ENCODE measurements at regions not wholly inside any gene's neighbourhood (a gene's known extent, or its start where the extent isn't known, plus 50 kb on each side); places are given as distances from the start of the nearest gene placed in this dataset.
A peak's percentile ranks its signal among the peaks of the same experiment; 100 is the strongest.
"Not testable (repeated sequence)": the region's sequence is repeated elsewhere in the genome, so short reads cannot be mapped to it uniquely, and the experiment has no call there.

- DNase-seq (ENCODE audit: low read depth, low spot score), result no peak
Measured at GRCh38 chr13:50596156-50596555, 247.3 kb downstream of the DLEU7 start.

- DNase-seq (ENCODE audit: low read depth, low spot score), result no peak
Measured at GRCh38 chr13:50596776-50597203, 246.7 kb downstream of the DLEU7 start.

GRCh38 chr13:50598338-50598737 is 245.2 kb downstream of the DLEU7 start:
- no peak for DNase-seq (ENCODE audit: low read depth, low spot score)

GRCh38 chr13:50599046-50599445 is 244.4 kb downstream of the DLEU7 start:
- DNase-seq (ENCODE audit: low read depth, low spot score), result no peak

GRCh38 chr13:50599927-50600326 is 243.6 kb downstream of the DLEU7 start:
- DNase-seq (ENCODE audit: low read depth, low spot score), result no peak

- DNase-seq (ENCODE audit: low read depth, low spot score), result no peak
Measured at GRCh38 chr13:50608370-50608769, 235.1 kb downstream of the DLEU7 start.

- DNase-seq (ENCODE audit: low read depth, low spot score), result no peak
Measured at GRCh38 chr13:50609011-50609410, 234.5 kb downstream of the DLEU7 start.

- no peak for DNase-seq (ENCODE audit: low read depth, low spot score)
Measured at GRCh38 chr13:50610238-50610637, 233.3 kb downstream of the DLEU7 start.

GRCh38 chr13:50611117-50611781 is 232.2 kb downstream of the DLEU7 start:
- no peak for DNase-seq (ENCODE audit: low read depth, low spot score)

- DNase-seq (ENCODE audit: low read depth, low spot score), result no peak
Measured at GRCh38 chr13:50612717-50613116, 230.8 kb downstream of the DLEU7 start.

GRCh38 chr13:50613356-50613831 is 230.1 kb downstream of the DLEU7 start:
- no peak for DNase-seq (ENCODE audit: low read depth, low spot score)

GRCh38 chr13:50615234-50615633 is 228.3 kb downstream of the DLEU7 start:
- no peak for DNase-seq (ENCODE audit: low read depth, low spot score)

- no peak for DNase-seq (ENCODE audit: low read depth, low spot score)
Measured at GRCh38 chr13:50616101-50616500, 227.4 kb downstream of the DLEU7 start.

- peak; percentile 13 for DNase-seq (ENCODE audit: low read depth, low spot score)
Measured at GRCh38 chr13:50617134-50617721, 226.3 kb downstream of the DLEU7 start.

- DNase-seq (ENCODE audit: low read depth, low spot score), result no peak
Measured at GRCh38 chr13:50618206-50618605, 225.3 kb downstream of the DLEU7 start.

- no peak for DNase-seq (ENCODE audit: low read depth, low spot score)
Measured at GRCh38 chr13:50626101-50626547, 217.4 kb downstream of the DLEU7 start.

GRCh38 chr13:50627111-50627510 is 216.4 kb downstream of the DLEU7 start:
- DNase-seq (ENCODE audit: low read depth, low spot score), result no peak

- not testable (repeated sequence) for DNase-seq (ENCODE audit: low read depth, low spot score)
Measured at GRCh38 chr13:50628512-50628911, 215.0 kb downstream of the DLEU7 start.

- DNase-seq (ENCODE audit: low read depth, low spot score), result peak; percentile 25
Measured at GRCh38 chr13:50629497-50629896, 214.0 kb downstream of the DLEU7 start.

- no peak for DNase-seq (ENCODE audit: low read depth, low spot score)
Measured at GRCh38 chr13:50629966-50630365, 213.5 kb downstream of the DLEU7 start.

- DNase-seq (ENCODE audit: low read depth, low spot score), result no peak
Measured at GRCh38 chr13:50631041-50631440, 212.5 kb downstream of the DLEU7 start.

GRCh38 chr13:50634339-50634738 is 209.2 kb downstream of the DLEU7 start:
- DNase-seq (ENCODE audit: low read depth, low spot score), result no peak

GRCh38 chr13:50635504-50635903 is 208.0 kb downstream of the DLEU7 start:
- no peak for DNase-seq (ENCODE audit: low read depth, low spot score)

Data from astrocyte of the hippocampus (primary cell).